NCI-H2196 (cell line): ENCODE measurements at regions not wholly inside any gene's neighbourhood (a gene's known extent, or its start where the extent isn't known, plus 50 kb on each side); places are given as distances from the start of the nearest gene placed in this dataset.
A peak's percentile ranks its signal among the peaks of the same experiment; 100 is the strongest.

Experiments used
- DNase-seq: peaks from one replicate; lab custom pipeline; 2025; ENCODE audit not compliant: unreplicated experiment; lab: John Stamatoyannopoulos, UW

DNA sequence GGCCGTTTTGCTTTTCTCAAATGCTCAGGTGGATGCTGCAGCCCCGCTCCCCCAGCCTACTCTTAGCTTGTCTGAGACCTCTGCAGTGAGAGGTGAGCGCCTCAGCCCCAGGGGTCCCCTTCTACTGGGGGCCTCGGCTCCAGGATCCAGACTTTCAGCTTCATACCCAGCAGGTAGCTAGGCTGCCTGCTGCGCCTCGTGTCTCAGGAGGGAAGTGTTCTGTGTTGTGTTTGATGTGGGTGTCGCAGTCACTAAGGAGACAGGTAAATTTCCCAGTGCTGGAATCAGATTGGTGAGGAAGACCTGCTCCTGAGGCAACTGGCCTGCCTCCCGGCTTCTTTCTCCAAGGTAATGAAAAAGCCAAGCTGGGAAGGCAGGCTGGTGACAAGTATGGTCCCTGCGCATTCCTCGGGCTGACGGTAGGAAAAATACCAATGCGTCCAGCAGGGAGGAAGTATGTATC, 604.0 kb upstream of the SALL1 start:
- no peak for DNase-seq

DNA sequence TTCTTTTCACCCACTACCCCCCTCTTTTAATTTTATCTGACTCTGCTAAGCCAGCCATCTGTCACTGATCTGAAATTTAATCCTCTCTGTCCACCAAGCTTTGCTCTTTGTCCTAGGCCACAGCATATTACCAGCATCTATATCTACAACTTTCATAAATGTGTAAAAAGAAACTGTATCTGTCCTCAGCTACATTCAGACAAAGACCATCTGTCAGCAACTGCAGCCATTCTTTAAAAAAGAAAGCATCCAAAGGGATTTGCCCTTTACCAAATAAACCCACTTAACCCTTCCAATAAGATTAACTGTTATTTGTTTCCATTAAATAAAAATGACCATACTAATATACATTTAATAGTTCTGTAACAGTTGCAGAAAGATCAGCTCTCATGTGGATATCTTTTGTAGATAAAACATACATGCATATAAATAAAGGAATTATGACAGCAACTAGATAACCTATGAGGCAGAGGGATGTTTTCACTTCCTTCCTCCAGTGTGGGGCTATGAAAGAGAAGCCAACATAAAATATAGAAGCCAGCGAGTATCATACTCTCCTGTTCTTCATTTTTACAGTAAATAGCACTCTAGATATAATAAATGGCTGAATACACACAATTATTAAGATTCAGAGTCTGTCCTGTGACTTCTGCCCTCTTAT, 602.5 kb upstream of the SALL1 start:
- DNase-seq: no peak

DNA sequence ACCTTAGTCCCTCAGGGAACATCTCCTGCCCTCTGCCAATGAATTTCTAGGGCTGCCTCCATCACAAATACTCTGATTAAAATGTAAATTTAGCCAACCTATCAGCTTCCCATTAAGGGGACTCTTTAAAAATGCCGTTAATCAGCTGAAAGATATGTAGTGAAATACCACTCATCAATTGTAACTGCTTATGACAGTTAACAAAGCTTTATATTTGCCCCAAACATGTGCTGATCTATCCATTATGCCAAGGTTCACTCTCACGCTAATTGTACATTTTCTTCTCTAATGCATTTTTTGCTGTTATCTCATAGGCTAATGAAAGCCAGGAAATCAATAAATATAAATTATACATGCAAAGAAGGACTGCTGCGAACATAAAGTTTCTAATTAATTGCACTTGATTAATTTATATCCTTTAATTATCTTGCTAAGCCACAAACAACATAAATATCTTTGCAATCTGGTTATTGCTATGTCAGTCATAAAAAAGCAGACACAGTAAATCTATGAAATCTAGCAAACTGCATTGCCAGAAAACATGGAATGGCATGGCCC, 601.4 kb upstream of the SALL1 start:
- no peak for DNase-seq

DNA sequence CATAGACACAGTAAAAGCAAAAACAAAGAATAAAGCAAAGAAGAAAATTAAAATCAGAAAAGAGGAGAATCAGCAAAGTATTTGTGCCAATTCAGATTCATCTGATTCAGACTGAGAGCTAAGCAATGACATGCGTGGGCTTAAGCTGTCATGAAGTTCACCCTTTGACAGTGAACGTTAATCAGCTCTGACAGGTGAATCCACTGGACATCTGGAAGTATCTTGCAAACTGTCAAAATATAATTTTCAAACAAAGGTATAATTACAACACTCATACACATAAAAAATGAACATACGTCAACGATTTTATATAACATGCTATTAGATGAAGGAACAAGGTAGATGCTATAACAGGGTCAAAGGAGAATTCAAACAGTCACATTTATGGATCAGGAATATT, 596.3 kb upstream of the SALL1 start:
- no peak for DNase-seq

DNA sequence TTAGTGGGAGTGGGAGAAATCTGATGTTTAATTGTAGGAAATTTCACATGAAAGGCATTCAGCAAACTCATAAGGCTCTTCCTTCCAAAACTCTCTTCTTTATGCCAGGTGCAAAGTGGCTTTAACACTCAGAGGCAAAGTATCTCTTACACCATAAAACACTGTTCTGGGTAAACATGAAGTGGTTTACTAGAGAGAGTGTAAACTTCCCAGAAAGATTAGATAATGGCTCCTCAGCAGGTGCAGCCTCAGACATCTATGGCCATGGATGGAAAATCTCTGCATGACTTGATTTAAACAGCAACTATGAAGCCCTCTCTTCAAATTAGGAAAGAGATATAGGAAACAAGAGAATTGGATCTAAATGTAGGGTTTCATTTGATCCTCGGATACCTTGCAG, 583.1 kb upstream of the SALL1 start:
- DNase-seq: peak; percentile 35

DNA sequence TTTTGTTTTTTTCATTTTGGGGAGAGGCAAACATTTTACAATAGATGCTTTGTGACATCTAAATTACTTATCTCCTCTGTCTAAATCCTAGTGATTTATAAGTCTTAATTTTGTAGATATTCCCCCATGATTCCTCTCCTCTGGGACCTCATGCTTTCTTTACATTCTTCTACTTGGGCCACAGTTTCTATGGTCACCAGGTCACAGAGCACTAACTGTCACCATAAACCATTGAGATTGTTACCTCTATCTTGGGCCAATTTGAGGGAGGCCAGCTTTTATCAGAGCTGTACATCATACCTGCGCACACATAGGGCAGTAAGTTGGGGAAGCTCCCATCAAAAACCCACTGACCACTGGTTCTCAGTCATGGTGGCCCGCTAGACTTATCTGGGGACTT, 582.1 kb upstream of the SALL1 start:
- no peak for DNase-seq

DNA sequence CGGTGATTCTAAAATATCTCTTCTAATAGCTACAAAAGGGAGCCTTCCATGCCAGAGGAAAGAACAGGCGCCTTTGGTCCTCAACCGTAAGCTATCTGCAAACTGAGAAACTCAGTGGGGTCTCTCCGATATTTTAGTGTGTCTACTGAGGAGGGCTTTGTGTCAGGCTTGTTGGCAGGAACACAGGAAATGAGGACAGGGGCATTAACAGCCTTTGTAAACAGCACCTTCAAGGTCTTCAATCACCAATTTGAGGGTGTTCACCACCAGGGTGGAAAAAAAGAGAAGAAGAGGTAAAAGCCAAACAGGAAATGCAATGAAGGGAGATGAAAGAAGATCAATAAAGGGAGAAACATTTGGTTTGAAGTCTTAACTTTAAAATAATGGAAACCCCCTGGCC, 580.1 kb upstream of the SALL1 start:
- no peak for DNase-seq

DNA sequence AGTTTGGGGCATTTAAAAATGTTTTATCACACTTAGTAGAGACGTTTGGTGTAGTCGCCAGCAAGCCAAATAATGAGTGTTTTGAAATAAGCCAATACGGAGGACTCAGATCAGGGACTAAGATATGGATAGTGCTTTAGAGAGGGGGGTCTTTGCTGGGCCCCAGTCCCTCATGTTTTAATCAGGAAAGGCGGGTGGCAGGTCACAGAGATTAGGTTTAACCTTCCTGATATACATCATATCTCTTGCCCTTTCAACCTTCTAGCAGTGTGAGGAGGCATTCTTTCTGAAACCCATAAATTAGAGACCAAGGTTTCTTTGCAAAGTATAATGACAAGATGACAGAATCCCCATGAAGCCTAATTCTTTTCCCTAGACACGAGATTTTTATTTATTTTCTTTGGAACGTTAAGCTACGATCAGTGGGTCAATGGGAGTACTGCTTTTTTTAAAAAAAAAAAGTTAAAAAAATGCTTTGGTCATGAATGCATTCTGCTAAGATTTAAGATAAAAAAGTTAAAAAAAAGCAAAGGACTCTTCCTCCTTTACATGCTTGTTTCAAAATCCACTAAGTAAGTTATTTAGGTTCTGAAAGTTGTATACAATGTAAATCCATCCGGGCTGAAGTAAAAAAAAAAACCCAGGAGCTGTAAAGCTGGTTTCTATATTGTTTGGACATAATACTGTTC, 572.1 kb upstream of the SALL1 start:
- DNase-seq: no peak

DNA sequence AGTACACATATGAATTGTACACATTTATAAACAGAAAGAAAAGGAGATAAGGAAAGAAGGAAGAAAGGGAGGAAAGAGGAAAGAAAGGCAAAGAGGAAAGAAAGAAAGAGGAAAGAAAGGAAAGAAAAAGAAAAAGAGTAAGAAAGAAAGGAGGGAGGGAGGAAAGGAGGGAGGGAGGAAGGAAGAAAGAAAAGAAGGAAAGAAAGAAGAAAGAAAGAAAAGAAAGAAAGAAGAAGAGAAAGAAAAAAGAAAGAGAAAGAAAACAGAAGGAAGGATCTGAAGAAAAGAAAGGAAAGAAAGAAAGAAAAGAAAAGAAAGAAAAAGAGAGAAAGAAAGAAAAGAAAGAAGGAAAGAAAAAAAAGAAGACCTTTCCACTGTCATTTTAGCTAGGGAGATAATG, 571.4 kb upstream of the SALL1 start:
- DNase-seq: no peak

DNA sequence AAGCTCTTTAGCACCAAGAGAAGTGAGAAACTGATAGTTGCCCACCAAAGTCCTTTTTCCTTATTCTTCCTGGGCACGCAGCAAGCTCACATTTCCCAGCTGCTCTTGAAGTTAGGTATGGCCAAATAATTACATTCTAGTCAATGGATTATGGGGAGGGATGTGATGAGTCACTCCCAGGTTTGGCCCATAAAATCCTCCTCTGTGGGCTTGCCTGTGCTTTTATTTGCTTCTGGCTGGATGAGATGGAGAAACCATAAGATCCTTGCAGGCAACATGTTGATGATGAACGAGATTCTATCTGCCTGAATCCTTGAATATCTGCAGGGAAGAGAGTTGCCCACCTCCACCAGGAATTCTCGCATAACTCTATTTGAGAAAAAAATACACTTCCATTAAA, 568.3 kb upstream of the SALL1 start:
- no peak for DNase-seq

DNA sequence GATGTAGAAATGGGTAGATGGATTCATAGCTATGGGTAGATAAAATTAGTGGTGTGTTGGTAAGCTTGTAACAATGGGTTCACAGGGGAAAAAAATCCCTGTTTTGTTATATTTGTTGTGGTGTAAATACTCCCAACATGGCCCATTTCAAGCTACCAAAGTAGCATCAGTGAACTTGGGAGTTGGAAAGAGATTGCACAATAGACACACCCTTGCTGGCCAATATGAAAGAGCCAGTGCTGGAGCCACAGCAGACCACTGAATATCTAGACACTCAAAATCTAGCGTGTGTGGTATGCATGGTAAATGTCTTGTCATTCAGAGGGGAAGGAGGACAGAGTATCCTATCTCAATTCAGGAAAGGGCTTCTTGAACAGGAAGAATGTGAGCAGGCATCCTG, 565.1 kb upstream of the SALL1 start:
- DNase-seq: no peak

DNA sequence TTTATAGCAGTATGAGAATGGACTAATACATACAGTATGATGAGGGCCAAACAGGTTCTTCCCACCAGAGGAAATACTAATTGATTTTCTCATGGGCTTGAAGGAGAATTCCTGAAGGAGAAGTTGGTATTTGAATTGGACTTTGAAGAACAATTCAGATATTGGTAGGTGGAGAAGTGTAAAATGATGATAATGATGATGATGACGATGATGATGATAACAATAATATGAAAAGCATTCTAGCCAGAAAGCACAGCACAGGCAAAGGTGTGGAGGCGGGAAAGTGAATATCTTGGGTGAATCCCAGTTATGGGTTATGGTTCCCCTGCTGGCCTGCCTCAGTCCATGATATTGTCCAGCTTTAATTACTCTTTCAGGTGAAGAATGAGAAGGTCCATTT, 562.4 kb upstream of the SALL1 start:
- DNase-seq: no peak

DNA sequence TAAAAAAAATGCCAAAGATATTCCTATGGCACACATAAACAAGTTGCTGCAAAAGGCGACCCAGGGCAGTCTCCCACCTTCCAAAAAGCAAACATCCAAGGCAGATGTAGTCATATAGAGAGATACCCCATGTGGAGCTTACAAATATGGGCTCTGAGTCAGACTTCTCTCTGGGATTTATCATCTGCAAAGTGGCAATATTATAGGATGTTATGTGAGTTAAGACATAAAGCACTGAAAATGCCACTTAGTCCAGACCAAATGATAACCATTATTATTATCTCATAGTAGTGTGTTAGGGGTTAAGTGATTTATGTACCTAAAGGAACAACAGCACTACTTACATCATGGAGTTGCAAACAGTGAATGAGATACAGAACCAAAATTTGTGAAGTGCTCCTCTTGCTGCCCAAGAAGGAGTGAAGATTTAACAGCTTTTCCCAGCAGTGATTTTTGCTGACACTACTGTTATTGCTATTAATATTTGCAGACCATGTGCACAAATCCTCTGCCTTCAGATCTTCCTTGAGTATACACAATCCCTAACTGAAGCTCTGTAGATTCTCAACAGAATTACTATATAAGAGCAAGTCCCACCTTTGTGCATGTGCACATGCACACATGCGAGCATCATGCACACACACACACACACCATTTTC, 560.0 kb upstream of the SALL1 start:
- DNase-seq: no peak

DNA sequence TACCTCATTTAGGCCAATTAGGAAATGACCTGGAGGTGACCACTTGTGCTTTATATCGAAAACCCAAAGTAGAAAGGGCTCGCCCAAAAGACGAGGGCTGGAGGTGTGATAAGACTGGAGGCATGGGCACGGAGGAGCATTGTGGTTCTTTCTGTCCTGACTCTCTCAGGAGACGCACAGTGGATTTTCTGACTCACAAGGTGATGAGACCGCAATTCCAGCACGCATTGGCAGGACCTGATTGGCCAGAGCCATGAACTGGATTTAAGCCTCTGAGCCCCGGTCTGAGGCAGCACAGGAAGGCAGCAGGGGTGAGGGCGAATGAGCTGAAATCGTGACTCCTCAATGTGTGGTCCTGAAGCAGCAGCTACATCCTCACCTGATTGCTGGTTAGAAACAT, 559.1 kb upstream of the SALL1 start:
- DNase-seq: no peak

DNA sequence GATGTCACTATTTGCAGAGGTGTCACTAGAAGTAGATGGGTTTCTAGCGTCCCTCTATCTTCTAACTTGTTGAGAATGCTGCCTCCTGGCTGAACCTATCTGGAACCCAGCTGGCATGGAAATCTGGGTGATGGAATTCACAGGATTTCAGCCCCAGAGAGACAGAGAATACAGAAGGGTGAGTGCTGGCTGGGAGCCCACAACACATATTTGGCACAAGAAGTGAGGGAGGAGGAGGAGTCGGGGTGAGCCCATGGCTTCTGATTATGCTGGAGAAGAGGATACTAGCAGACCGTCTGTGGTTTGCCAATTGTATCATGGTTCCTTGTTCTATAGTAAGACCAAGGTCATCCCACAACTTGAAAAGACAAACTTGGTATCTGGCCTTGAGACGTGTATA, 557.8 kb upstream of the SALL1 start:
- no peak for DNase-seq

DNA sequence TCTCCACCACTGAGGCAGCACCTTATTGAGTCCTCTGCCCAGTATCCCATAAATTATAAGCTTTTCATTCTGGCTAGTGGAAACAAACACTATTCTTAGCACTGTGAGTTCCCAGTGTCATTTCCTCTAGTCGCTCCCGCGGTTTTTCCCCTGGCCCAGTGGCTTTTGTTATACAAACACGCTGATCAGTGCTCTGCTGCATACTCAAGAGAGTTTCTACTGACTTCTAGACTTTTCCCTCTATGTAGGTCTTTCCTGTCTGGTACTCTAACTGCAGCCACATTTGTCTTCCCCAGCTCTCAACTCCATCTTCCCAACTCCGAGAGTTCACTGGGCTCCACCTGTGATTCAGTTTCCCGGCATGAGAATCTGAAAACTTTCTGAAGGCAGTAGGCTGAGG, 556.6 kb upstream of the SALL1 start:
- DNase-seq: no peak

DNA sequence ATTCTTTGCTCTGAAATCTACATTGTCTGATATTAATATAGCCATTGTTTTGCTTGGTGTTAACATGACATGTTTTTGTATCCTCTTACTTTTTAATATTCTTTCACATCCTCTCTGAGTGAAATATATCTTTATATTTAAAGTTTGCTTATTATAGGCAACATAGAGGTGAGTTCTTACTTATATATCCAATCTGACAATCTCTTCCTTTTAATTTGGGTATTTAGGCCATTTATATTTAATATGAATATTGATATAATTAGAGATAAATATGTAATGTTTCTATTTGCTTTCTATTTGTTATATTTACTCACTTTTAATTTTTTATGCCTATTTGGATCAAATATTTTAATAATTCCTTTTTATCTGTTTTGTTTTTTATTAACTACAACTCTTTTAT, 554.1 kb upstream of the SALL1 start:
- no peak for DNase-seq

DNA sequence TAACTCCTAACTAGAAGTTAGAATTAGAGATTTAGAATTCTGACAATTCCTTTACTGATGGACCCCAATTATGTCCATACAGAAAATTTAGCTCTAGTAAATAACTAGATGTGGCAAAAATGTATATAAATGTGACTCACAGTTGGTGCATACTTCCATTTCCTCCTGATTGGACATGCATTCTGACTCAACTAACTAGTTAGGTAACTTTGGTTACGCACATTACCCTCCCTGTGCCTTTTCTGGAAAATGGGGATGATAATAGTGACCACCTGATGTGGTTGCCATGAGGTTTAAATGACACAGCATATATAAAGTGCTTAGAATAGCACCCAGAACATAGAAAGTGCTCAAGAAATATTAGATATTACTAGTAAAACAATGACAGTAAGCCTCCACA, 550.0 kb upstream of the SALL1 start:
- no peak for DNase-seq

DNA sequence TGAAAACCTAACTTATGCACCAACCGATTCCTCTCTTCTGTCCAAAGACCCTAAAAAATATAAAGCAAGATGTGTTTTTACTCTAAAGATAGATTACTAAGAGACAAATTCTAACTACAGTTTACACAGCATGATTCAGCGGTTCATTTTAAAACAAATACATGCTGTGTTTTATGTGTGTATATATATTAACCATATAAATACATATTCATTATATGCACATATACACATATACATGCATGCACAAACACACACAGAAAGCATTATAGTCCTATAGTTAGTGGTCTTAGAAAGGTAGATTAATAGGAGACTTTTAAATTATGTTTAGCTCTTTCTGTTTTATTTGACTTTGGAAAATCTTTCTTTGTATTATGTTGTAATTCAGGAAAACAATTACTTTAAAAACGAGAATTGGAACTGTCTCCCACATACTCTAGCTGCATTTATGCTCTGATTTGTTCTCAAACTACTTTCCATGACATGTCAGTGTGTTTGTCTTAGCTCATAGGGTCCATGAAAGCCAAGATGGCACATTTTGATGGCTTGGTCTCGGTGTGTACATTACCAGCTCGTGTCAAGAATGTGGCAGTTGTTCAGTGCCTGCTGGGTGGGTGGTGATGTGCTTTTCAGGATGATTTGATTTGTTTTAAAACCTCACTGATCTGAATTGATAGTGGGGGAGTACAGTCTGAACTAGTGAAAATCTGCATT, 548.8 kb upstream of the SALL1 start:
- no peak for DNase-seq

DNA sequence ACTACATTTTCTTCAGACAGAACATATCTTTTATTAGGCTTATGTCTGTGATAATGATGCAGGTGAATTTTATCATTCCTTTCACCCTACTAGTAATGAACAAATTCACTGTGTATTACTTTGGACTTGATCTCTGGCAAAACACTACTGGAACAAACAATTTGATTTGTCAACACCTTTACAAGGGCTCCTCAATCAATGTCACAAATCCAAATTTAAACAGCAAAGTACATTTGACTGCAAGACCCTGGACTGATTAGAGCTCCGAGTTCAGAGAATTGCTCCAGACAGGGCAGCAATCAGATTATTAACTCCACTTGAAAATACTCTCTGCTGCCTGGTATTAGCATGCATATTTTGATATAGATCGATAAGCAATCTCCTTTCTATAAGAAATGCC, 547.6 kb upstream of the SALL1 start:
- no peak for DNase-seq

DNA sequence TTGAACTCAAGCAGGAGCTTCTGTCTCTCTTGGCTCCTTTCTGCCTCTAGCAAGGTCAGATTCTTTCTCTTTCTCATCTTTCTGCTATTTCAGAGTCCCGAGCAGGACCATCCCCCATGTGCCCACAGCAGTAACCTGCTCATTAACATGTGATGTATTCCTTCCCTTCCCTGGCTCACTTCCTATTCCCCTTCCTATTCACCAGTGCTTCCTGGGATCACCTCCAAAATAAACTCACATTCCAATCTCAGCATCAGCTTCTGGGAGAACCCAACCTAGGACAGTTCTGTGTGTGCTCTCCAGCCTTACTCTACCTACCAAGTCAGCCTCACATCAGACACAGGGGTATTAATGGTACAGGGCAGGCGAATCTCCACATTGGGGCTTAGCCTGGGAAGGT, 546.4 kb upstream of the SALL1 start:
- DNase-seq: no peak

DNA sequence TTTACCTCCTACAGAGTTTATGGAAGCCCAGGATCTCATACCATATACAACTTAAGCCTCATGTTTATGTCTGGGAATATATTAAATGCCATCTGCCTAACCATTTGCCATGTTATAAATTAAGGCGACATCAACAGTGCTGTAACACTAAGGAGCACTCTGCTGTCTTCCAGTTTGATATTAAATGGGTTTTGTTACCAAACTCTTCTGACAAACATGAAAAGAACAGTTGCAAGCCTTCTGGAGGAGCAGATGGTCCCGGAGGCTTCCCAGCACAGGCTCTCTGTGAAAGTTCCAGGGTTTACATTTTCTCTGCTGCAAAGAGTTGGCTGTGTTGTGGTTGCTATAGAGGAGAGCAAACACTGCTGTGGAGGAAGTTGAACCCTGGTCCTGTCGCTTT, 545.3 kb upstream of the SALL1 start:
- DNase-seq: no peak
